NCI-H524 treated with DMSO at 0.1 percent for 48 hours (cell line): ENCODE measurements at regions not wholly inside any gene's neighbourhood (a gene's known extent, or its start where the extent isn't known, plus 50 kb on each side); places are given as distances from the start of the nearest gene placed in this dataset.
"Not testable (repeated sequence)": the region's sequence is repeated elsewhere in the genome, so short reads cannot be mapped to it uniquely, and the experiment has no call there.

Source experiments
- DNase-seq: peaks from one replicate; lab custom pipeline; 2025; lab: John Stamatoyannopoulos, UW

DNA sequence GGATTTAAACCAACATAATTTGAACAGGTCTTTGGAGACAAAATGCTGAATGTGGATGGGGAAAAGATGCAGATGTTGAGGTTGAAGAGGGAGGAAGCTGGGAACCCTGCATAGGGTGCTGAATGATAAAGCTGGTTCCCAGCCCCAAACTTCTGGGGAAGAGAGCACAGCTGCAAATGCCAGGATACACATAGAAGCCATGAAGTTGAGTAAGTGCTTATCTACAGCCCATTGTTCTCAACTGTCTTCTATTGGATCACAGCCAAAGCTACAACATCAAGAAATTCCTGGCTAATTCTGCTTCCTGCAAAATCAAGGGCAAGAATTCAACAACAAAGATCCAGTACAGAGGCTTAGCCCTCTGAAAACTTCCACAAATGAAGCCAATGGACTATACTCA, 779.8 kb downstream of the PRIM2 start:
- DNase-seq = not testable (repeated sequence)

DNA sequence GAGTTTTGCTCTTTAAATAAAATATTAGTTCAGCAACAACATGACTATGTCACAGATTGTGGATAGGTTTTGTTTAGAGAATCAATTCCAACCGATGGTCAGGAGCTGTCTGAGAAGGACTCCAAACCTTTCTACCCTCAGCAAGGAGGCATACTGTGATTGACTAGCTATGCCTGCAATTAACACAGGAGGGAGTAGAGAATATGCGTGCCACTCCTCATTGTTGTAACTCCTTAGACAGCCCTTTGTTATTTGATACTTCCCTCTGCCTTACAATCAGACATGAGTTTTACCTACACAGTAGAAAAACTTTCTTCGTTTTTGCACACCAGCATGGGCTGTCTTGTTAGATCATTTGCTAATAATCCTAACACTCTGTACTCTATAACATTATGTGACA, 796.5 kb downstream of the PRIM2 start:
- no peak for DNase-seq

DNA sequence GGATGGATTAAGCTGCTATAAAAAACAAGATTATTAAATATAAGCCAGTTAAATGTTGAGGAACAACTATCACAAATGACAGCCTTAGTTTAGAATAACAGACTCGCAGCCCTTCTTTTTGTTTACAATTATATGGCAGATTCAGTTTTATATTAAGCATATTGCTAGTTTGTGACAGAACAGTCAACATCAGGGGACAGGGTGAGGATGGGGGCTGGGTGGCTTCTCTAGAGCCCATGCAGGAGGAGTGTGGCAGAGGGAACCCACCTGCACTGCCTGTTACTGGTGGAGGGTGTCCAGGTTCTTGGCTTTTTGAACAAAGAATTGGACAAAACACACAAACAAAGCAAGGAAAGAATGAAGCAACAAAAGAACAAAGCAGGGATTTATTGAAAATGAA, 799.7 kb downstream of the PRIM2 start:
- not testable (repeated sequence) for DNase-seq

DNA sequence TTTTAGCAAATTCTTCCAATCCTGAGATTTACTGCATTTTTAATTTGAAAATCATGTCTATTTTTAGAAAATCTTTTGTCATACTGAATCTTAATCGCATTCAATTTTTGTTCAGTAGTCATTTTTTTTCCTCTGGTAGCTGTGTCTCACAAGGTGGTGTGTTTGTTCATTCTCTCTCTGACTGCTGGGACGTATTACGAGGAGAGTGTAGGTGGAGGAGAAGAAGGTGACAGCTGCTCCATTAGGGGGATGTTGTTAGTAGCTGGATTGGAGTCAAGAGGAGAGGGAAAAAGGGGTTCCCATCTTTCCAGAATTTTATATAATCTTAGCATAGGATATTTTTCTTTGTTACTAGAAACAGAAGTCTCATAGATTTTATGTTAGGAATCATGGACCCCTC, 804.2 kb downstream of the PRIM2 start:
- DNase-seq = not testable (repeated sequence)

DNA sequence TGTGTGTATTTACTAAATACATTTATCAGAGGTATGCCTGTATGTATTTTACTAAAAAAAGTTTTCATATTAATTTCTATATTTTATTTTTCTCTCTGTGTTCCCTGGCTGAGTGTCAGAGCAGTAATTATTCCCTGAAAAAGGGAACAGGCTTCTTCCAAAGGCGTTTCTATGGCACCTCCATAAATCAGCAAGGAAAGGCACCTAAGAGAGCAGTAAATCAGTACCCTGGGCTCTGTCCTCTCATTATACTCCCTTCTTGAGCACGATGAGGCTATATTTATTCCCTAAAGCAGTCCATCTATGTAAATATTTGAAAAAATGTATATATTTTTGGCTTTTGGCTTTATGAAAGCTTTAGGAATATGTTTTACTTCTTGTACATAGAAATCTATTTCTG, 806.3 kb downstream of the PRIM2 start:
- DNase-seq = not testable (repeated sequence)

DNA sequence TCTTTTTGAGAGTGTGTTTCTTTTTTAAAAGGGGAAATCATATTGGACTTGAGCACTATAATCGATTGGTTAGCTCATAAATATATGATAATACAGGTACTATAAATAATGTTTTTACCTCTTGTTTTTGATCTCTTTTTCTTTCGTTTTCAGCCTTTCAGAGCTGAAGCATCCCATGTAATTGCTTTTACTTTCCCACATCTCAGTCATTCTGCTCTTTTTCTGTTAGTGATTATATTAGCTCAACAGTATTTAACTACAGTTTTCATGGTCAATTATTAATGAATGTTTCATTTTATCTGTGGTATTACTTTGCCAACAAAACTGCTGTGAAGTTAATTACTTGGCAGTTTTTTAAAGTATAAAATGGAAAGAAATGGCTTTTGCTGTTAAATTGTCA, 811.1 kb downstream of the PRIM2 start:
- DNase-seq = not testable (repeated sequence)

DNA sequence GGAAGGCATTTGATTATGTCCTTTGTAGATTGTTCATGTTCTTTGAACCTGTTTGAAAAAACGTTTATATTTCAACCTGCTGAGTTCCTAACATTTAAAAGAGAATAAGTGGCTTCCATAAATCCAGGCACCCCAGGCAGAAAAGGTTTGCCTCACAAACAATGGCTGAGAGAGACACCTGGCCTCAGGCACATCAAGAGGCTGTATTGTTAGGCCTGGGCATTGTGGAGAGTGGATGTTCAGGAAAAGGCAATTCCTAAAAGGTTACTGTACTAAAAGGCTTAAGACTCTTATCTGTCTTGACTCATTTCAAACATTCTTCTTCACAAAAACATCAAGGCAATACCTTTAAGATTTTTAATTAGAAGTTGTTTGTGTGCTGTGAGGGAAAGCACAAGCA, 811.7 kb downstream of the PRIM2 start:
- not testable (repeated sequence) for DNase-seq

DNA sequence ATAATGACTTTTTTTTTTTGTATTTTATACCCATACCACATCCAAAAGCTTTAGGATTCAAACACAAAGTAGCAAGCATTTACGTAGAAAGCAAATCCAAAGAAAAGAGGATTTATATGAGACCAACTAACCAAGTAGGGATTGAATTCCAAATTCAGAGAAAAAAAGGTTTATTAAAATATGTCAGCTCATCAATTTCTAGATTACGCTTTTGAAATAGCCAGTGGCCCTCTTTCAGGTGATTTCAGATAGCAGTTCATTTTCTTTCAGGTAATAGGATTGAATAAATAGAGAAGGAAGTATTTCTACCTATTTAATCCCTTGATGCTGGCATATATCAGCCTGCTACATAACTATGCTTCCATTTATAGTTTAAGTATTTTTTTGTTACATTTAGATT, 822.3 kb downstream of the PRIM2 start:
- DNase-seq = not testable (repeated sequence)

DNA sequence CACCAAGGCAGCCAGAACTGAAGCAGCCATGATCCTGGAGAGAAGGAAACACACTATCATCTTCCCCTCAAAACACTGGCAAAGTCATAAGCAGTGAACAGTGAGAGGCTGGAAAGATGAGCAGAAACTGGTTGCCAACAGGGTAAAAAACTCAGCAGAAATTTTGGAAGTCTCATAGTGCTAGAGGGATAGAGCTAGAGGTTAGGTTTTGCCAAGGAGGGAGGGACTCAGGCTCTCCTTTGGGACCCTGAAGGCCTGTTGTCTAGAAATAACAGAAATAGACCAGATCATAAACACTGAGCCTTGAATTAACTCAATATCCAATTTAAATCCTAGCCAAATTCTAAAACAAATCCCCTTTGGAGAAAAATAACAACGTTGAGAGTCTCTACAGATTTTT, 853.6 kb downstream of the PRIM2 start:
- DNase-seq = not testable (repeated sequence)

DNA sequence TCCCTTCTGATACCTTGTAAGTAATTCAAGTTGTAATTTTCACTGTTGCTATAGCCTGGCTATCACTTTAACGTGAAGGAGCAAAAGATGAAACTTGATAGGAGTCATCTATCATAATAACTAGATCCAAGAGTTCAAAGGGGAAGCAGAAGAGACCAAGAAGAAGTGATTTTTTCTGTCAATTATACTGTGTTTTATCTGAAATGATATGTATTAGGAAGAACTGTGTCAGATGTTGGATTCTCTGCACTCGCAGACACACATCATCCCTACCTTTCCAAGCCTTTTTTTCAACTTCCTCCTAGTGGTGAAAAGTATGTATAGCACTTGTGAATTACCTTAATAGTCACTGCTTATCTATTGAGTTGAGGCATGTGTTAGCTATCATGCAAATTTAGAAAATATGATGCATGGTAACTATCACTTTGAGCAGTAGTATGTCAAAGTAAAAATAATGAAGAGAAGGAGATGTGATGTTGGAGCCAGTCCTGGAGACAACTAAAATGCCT, 864.2 kb downstream of the PRIM2 start:
- not testable (repeated sequence) for DNase-seq

DNA sequence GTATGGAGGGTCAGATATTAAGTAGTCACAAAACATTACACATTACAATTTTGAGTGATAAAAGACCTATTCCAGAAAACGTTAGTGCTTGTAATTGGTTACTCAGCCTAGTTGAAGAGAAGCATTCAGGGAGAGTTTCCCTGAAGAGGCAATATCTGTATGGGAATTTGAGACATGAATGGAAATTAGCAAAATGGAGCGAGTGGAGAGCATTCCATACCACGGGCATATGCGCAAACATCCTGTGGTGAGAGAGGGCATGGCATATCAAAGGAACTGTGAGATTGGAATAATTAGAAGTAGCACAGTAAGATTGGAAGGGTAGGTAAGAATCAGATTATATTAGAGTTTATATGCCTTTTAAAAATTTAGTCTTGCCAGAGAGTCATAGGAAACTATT, 867.9 kb downstream of the PRIM2 start:
- not testable (repeated sequence) for DNase-seq

DNA sequence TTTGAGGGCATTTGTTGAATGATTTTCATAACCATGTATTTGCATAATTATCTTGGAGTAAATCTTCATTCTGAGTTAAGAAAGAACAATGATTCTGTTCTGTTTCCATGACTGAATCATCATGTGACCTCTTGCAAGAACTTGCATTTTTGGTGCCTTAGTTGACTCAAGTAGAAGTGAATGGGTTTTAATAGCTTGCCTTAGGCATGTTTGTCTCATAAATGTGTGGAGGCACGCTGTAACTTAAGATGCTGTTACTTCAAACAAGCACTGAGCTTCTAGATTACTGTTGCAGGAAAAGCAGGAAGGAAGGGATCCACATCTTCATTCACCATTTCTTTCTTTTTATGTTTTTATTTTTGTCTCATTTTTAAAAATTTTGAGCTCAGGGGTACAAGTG, 875.8 kb downstream of the PRIM2 start:
- not testable (repeated sequence) for DNase-seq

DNA sequence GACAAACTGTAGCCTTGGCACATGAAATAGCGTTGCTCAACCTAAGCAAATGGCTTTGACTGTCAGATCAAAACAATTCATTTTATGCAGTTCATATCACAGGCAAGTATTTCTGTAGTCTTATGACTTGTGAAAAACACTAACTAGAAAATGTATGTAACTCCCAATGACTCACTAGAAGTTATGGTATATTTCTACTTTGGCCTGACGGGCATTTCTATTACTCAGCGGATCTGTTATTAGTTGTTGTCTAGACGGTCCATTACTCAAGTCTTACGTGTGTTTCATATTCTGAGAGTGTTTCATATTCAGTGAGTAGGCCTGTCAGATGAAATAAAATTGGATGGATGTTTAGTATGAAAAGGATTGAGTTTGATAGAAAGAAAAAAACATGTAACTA, 880.9 kb downstream of the PRIM2 start:
- DNase-seq = no peak

DNA sequence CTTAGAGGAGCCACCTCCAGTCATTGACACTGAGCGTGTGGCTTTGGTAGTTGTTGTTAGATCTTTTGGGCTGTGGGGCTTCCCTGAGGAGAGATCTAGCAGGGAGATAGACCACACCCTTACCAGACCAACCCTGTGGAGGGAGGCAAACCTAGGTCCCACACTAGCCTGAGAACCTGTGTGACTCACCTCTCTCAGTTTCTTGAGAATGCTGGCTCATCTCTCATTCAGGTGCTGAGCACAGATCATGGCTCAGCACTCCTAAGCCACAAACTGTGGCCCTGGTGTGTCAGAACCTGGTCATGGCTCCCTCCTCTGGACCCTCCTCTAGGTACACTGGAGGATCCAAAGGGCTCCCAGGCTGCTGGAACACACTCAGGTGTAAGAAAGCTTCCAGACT, 919.7 kb downstream of the PRIM2 start:
- DNase-seq = not testable (repeated sequence)

DNA sequence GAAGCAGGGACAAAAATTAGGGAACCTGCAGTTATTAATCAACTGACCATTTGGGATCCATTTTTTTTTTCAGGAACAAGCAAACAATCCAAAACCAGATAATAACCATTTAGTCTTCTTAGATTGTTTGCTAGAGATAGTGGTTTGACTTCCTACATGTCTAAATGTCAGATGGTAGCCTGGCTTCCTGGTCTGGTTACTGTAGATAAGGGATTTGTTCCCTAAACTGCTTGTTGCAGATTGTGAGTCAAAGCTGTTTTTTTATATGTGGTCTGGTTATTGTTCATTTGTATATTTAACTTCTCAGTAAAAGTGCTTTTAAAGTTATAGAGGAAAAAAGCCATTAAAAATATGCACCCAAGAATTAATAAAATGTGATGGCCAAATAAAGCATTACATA, 921.0 kb downstream of the PRIM2 start:
- not testable (repeated sequence) for DNase-seq

DNA sequence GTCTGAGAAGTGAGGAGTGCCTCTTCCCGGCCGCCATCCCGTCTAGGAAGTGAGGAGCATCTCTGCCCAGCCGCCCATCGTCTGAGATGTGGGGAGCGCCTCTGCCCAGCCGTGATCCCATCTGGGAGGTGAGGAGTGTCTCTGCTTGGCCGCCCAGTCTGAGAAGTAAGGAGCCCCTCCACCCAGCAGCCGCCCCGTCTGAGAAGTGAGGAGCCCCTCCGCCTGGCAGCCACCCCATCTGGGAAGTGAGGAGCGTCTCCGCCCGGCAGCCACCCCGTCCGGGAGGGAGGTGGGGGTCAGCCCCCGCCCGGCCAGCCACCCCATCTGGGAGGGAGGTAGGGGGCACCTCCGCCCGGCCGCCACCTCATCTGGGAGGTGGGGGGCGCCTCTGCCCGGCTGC, 940.2 kb downstream of the PRIM2 start:
- DNase-seq = not testable (repeated sequence)

DNA sequence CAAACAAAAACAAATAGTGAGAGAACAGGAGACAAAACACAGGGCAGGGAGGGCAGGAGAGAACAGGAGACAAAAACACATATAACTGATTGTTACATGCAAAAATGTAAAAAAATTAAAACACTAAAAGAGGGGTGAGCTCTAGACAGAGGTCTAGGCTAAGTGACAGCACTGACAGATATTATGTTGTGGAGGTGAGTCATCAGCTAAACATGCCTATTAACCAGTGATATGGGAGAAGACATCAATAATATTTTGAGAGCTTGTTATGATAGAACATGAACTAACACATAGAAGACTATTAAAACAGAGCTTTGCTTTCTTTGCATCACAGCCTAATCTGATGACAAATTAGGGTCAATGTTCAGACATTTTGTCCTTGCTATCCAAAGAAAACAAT, 972.7 kb downstream of the PRIM2 start:
- no peak for DNase-seq

DNA sequence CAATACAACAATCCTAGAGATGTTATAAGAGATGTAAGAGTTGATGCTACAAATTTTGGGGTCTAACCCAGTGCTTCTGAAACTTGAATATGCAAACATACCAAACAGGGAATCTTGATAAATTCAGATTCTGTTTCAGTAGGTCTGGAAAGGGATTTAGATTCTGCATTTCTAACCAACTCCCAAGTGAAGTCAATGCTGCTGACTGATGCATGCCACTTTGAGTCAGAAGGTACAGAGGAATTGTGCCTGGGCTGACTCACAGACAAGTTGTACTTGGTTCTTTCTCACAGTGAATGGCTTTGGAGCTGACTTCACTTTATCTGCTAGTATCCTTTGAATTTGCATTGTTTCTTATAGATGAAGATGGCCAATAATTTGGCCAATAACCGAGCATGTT, 973.9 kb downstream of the PRIM2 start:
- DNase-seq = not testable (repeated sequence)

DNA sequence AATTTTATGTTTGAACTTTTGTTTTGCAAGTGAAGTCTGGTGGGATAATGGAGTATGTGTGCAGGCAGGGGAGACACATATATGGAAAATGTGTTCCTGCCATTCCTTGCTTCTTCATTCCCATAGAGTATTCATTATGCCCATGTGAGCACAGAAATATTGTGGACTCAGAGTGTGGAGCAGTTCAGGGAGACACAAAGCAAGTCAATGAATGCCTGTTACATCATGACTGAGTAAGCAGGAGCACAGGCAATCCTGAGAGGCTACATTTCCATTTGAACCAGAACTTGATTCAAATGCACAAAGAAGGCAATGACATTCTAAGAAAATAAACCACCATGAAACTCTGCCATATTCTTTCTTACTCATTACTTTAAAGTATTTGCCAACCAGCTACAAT, 990.5 kb downstream of the PRIM2 start:
- DNase-seq = not testable (repeated sequence)

DNA sequence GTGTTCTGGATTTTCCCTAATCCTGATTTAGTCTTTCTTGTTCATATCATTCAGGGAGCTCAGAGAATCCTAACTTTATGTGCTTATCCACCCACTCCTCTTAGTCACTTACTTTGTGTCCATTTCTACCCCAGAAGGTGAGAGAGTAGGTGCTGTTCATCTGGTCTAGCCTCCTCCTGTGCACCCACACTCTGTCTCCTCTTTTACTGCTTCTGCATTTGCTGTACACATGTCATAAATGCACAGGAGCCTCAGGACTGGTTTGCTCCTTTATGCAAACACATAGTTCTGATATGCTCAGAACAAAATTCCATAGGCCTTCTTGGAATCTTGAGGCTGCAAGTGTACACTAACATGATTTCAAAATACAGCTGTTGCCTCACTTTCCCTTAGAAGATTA, 1014.7 kb downstream of the PRIM2 start:
- DNase-seq = not testable (repeated sequence)

DNA sequence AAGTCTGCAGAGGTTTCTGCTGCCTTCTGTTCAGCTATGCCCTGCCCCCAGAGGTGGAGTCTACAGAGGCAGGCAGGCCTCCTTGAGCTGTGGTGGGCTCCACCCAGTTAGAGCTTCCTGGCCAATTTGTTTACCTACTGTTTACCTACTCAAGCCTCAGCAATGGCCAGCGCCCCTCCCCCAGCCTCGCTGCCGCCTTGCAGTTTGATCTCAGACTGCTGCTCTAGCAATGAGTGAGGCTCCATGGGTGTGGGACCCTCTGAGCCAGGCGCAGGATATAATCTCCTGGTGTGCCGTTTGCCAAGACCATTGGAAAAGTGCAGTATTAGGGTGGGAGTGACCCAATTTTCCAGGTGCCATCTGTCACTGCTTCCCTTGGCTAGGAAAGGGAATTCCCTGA, 1024.9 kb downstream of the PRIM2 start:
- not testable (repeated sequence) for DNase-seq

DNA sequence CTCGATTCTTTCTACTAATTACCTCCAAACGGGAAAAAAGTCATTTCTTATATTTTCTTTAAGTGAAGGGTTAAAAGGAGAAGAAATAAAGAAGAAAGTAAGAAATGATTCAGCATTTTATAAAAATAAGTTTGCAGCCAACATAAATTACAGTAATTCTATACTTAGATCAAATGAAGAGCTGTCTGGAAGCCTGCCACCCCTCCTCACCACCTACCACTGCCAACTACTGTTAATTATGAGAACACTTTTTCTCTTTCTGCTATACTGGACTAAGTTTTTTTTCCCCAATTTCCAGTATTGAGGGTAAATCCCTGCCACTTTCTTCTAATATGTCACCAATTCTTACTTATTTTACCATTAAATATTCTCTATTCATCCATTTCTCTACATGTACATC, 1030.1 kb downstream of the PRIM2 start:
- not testable (repeated sequence) for DNase-seq

DNA sequence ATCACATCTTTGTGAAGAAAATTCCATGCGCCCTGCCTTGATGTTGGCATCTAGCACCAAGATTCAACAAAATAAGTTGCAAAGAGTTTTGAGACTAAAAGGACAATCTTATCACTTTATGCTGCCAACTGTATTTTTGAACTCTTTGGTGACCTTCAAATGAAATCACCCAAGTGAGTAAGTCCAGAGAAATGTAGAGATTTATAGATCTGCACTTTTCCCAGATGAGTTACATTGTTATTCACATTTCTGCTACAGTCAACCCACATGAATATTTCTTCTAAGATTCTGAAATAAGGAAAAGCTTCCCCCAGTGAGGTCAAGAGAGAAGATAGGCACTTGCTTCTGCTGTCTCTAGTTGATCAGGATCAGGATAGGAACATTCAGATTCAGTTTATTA, 1034.2 kb downstream of the PRIM2 start:
- not testable (repeated sequence) for DNase-seq

DNA sequence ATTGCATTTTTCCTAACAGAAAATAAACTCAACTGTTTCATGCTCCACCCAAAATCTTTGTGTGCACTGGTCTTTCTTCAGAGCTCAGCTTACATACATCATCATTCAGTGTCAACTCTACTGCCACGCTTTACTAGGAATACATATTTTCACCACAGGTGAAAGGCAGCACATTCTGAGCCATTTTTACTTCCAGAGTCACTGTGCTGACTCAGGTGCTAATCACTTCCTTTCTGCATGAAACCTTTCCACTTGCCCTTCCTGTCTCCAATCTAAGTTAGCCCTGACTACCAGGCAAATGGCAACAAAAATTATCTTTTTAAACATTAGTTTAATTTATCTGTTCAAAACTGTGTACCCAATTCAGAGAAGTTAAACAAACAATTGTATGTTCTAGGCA, 1041.0 kb downstream of the PRIM2 start:
- DNase-seq = not testable (repeated sequence)

DNA sequence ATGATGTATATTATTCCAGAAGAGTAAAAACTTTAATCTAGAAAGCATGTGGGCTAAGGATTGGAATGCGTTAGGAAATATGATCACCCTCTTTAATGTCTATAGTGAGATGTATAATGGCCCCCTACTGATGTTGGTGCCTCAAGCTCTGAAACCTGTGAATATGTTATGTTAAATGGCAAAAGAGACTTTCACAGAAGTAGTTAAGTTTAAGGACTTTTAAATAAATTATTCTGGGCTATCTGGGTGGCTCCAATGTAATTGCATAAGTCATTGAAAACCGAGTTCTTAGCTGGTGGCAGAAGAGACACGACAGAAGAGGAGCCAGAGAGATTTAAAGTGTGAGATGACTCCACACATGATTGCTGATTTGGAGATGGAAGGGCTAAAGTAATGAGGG, 1048.4 kb downstream of the PRIM2 start:
- not testable (repeated sequence) for DNase-seq
